DOHH2 (cell line): ENCODE measurements at regions not wholly inside any gene's neighbourhood (a gene's known extent, or its start where the extent isn't known, plus 50 kb on each side); places are given as distances from the start of the nearest gene placed in this dataset.

Source experiments
- CTCF ChIP-seq: fragments of 200-600 bp; sonication (generic); IDR thresholded peaks from one replicate; pipeline ENCODE4 v1.5.1; 2014; ENCODE audit warnings: antibody characterized with exemption, mild to moderate bottlenecking, low read depth, low read length; ENCODE audit not compliant: poor library complexity, severe bottlenecking
- EZH2phosphoT487 ChIP-seq: fragments of 200-600 bp; sonication (generic); IDR thresholded peaks from 2 replicates; pipeline ENCODE4 v1.6.1; 2017; ENCODE audit warnings: borderline replicate concordance, mild to moderate bottlenecking, antibody characterized with exemption, low read length, moderate library complexity, mixed read lengths

- TF ChIP-seq CTCF (no peak), EZH2phosphoT487 (no peak)
Measured at GRCh38 chr17:33373273-33373672, 80.2 kb upstream of the ASIC2 start.
